ENCODE measurements at regions not wholly inside any gene's neighbourhood (a gene's known extent, or its start where the extent isn't known, plus 50 kb on each side); places are given as distances from the start of the nearest gene placed in this dataset.

DNA sequence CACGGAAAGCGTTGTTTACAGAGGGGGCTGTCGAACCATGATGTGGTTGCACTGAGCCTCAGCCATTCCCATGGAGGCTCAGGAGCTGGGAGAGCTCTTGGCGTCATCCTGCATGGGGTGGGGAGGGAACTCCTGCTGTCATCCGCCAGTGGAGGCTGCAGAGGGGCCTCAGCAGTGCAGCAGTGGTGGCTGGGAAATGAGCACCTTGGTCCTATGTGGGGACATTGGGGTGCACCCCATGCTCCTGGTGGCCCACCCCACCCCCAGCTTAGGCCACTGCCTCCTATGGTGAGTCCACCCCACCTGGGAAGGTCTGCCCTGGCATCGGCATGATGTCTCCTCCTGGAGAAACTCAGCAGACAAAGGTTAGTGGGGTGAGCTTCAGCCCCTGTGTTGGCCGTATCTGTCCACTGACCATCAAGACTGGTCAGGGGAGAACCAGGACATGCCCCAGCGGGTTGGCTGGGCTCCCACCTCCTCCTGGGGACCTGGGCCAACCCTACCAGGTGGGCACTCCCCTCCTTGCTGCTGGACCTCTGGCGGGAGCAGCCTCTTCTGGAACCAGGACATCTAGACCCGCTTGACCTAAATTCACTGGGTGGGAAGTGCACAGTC, 67.8 kb upstream of the HDAC4 start:
- H3K36me3 ChIP-seq = no peaks in the 10 kb centered on the region
- no peak overlapping the region for H3K4me3 ChIP-seq
- H3K4me1 ChIP-seq = peaks cover 0 to 25% (median 9%) of the 10 kb centered on the region in 4 donors
- no peak overlapping the region for H3K27ac ChIP-seq
- no peak for DNase-seq
- no peaks in the 10 kb centered on the region for H3K9me3 ChIP-seq
- 83 to 91% (median 89%) methylated on average over 5 to 10 of the region's 10 CpGs for WGBS, 5 donors
- peaks cover 0 to 21% (median 0%) of the 10 kb centered on the region in 3 donors for H3K27me3 ChIP-seq
- TF ChIP-seq EP300 (IDR thresholded peaks at IDR 0.05) (no peak), POLR2AphosphoS5 (IDR thresholded peaks at IDR 0.05) (no peak), POLR2A (IDR thresholded peaks at IDR 0.05) (no peak)
- TF ChIP-seq, protein P1, sequence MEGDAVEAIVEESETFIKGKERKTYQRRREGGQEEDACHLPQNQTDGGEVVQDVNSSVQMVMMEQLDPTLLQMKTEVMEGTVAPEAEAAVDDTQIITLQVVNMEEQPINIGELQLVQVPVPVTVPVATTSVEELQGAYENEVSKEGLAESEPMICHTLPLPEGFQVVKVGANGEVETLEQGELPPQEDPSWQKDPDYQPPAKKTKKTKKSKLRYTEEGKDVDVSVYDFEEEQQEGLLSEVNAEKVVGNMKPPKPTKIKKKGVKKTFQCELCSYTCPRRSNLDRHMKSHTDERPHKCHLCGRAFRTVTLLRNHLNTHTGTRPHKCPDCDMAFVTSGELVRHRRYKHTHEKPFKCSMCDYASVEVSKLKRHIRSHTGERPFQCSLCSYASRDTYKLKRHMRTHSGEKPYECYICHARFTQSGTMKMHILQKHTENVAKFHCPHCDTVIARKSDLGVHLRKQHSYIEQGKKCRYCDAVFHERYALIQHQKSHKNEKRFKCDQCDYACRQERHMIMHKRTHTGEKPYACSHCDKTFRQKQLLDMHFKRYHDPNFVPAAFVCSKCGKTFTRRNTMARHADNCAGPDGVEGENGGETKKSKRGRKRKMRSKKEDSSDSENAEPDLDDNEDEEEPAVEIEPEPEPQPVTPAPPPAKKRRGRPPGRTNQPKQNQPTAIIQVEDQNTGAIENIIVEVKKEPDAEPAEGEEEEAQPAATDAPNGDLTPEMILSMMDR (IDR thresholded peaks at IDR 0.05) = no peak
- intact Hi-C loops (cut with DNase I; ENCODE audit: low total_unique reads) = no loop called here

DNA sequence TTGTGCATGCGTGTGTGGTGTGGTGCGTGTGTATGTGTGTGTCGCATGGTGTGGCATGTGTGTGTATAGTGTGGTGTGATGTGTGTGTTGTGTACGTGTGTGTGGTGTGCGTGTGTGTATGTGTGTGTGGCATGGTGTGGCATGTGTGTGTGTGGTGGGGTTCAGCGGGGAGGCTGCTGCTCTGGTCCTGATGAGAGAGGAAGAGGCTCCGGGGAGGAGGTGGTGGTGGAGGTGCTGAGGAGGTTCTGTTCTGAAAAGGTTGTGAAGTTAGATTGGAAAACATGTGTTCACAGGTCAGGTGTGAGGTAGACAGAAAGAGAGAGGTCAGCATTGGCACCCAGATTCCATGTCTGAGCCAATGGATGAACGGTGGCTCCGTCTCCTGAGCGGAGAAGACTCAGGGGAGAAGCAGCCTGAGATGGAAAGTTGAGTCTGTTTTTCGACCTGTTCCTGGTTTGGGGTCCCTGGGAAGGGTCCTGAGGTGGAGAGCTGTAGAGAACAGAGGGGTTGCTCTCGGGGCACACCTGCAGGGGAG, 67.2 kb upstream of the HDAC4 start:
- intact Hi-C loops (cut with DNase I; ENCODE audit: low total_unique reads) = no loop called here
- H3K27ac ChIP-seq = no peak overlapping the region
- 90 to 95% (median 93%) methylated on average over 12 of the region's 12 CpGs for WGBS, 5 donors
- DNase-seq = no peak
- no peaks in the 10 kb centered on the region for H3K9me3 ChIP-seq
- no peaks in the 10 kb centered on the region for H3K36me3 ChIP-seq
- peaks cover 0 to 25% (median 10%) of the 10 kb centered on the region in 4 donors for H3K4me1 ChIP-seq
- H3K4me3 ChIP-seq = no peak overlapping the region
- peaks cover 0 to 21% (median 0%) of the 10 kb centered on the region in 3 donors for H3K27me3 ChIP-seq
- no peak for TF ChIP-seq POLR2AphosphoS5 (IDR thresholded peaks at IDR 0.05)
- TF ChIP-seq, protein P1 (IDR thresholded peaks at IDR 0.05) = no peak
- TF ChIP-seq EP300 (IDR thresholded peaks at IDR 0.05) = no peak
- no peak for TF ChIP-seq POLR2A (IDR thresholded peaks at IDR 0.05)

DNA sequence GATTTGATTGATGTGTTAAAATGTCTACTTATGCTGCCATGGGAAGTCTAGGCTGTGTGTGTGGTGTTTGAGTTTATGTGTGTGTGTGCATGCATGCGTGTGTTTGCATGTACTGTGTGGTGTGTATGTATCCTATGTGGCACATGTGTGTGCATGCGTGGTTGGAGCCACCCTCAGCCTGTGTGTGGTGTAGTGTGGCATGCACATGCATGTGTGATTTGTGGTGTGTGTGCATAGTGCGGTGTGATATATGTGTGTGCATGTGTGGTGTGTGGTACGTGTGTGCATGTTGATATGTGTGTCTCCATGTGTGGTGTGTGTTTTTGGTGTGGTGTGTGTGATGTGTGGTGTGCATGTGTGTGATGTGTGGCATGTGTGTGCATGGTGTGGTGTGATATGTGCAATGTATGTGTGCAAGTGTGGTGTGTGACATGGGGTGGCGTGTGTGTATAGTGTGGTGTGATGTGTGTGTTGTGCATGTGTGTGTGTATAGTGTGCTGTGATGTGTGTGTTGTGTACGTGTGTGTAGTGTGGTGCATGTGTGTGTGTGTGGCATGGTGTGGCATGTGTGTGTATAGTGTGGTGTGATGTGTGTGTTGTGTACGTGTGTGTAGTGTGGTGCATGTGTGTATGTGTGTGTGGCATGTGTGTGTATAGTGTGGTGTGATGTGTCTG, 66.6 kb upstream of the HDAC4 start:
- 88 to 96% (median 94%) methylated on average over 7 of the region's 7 CpGs for WGBS, 5 donors
- no peaks in the 10 kb centered on the region for H3K36me3 ChIP-seq
- H3K27ac ChIP-seq = no peak overlapping the region
- H3K27me3 ChIP-seq = peaks cover 0 to 21% (median 0%) of the 10 kb centered on the region in 3 donors
- H3K4me3 ChIP-seq = no peak overlapping the region
- TF ChIP-seq POLR2A (IDR thresholded peaks at IDR 0.05) (peak in 1 of 4 donors; percentile 16), EP300 (IDR thresholded peaks at IDR 0.05) (no peak)
- no peak for DNase-seq
- intact Hi-C loops (cut with DNase I; ENCODE audit: low total_unique reads) = no loop called here
- H3K9me3 ChIP-seq = no peaks in the 10 kb centered on the region
- H3K4me1 ChIP-seq = peaks cover 0 to 25% (median 10%) of the 10 kb centered on the region in 4 donors

DNA sequence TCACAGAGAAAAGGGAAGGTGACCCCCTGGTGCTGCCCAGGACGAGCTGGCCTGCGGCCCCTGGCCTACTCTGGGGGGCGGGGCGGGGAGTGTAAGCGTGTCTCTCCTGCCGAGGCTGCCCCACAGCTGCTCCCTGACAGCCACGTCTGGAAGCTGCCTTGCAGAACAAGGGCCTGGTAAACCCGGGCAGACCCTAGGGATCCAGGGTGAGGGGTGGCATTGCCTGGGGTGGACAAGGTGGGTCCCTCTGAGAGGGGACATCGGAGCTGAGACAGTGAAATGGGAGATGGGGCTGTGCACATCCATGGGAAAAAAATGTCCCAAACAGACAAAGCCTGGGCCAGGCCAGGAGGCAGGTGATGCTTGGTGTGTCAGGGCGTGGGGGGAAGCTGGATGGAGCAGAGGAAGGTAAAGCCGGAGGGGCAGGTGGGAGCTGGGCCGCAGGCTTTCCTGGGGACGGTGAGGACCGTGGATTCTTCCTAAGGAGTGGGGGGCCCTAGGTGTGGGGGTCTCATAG, 66.0 kb upstream of the HDAC4 start:
- no peak for TF ChIP-seq POLR2A (IDR thresholded peaks at IDR 0.05)
- no peak for TF ChIP-seq EP300 (IDR thresholded peaks at IDR 0.05)
- no peak for TF ChIP-seq POLR2AphosphoS5 (IDR thresholded peaks at IDR 0.05)
- TF ChIP-seq, protein P1 (IDR thresholded peaks at IDR 0.05) = no peak
- Histone ChIP-seq H3K36me3 (no peaks in the 10 kb centered on the region), H3K4me3 (no peak overlapping the region), H3K4me1 (peaks cover 0 to 25% (median 10%) of the 10 kb centered on the region in 4 donors), H3K9me3 (no peaks in the 10 kb centered on the region), H3K27ac (no peak overlapping the region), H3K27me3 (peaks cover 0 to 21% (median 0%) of the 10 kb centered on the region in 3 donors)
- DNase-seq = no peak
- intact Hi-C loops (cut with DNase I; ENCODE audit: low total_unique reads) = no loop called here
- 70 to 88% (median 81%) methylated on average over 11 to 14 of the region's 14 CpGs for WGBS, 5 donors

All from stomach (tissue), 8 donors.